Endothelial cell of umbilical vein (primary cell): ENCODE measurements at regions not wholly inside any gene's neighbourhood (a gene's known extent, or its start where the extent isn't known, plus 50 kb on each side); places are given as distances from the start of the nearest gene placed in this dataset.

Source experiments
- BruUV-seq: library from RNA; stranded (reverse); fragments of 400-500 nt; replicated peaks from 2 replicates; lab custom pipeline; 2021; lab: Mats Ljungman, UMichigan
- CTCF ChIA-PET: fragments of 300-600, 350-600 bp; sonication (Branson Sonifier 250); formaldehyde crosslinking; loops from one replicate; lab custom pipeline; 2021; ENCODE audit warnings: antibody characterized with exemption, inconsistent platforms; lab: Charles Lee
- POLR2A ChIA-PET: fragments of 300-600, 350-600 bp; sonication (Branson Sonifier 250); formaldehyde crosslinking; loops from one replicate; lab custom pipeline; 2021; ENCODE audit warnings: antibody characterized with exemption, inconsistent platforms; lab: Charles Lee
- DNase-seq: peaks from one replicate; pipeline ENCODE4 v3.0.0-alpha.2; 2011; ENCODE audit warnings: low read depth, low spot score
- FAIRE-seq: peaks from 2 replicates; lab custom pipeline; 2011; peaks lifted over from hg19 to GRCh38; lab: Jason Lieb, UNC
- H2AFZ ChIP-seq: 2 replicates; pipeline ENCODE4 v1.6.0; 2012; ENCODE audit warnings: low read depth, low read length, control low read depth, inconsistent platforms
- H3K27ac ChIP-seq: 2 replicates; pipeline ENCODE4 v1.5.1; 2011; ENCODE audit warnings: low read depth, mild to moderate bottlenecking, control low read depth, low read length, moderate library complexity; ENCODE audit not compliant: insufficient read depth
- H3K27me3 ChIP-seq, 2 experiments: 2 replicates each; pipeline versions ENCODE4 v1.6.0 to v1.6.1; 2011; ENCODE audit warnings: low read length in 2 of 2, mixed read lengths in 1 of 2; ENCODE audit not compliant: control insufficient read depth in 2 of 2, insufficient read depth in 2 of 2
- H3K36me3 ChIP-seq, 2 experiments: 2 replicates in 1 of 2; 3 replicates in 1 of 2; pipeline ENCODE4 v1.5.1; 2011; ENCODE audit warnings: low read length in 2 of 2, mild to moderate bottlenecking in 1 of 2, moderate library complexity in 1 of 2; ENCODE audit not compliant: control insufficient read depth in 2 of 2, insufficient read depth in 2 of 2; ENCODE audit errors: extremely low read depth in 1 of 2
- H3K4me1 ChIP-seq: 3 replicates; pipeline ENCODE4 v1.5.1; 2011; ENCODE audit warnings: mild to moderate bottlenecking, low read length; ENCODE audit not compliant: control insufficient read depth, insufficient read depth; ENCODE audit errors: extremely low read depth
- H3K4me2 ChIP-seq: 2 replicates; pipeline ENCODE4 v1.6.1; 2011; ENCODE audit warnings: low read length, control low read depth, mixed read lengths; ENCODE audit not compliant: insufficient read depth
- H3K4me3 ChIP-seq, 3 experiments: fragments of 200-600 bp in 1 of 3; sonication (generic), shearing (Covaris generic) in 1 of 3; replicated peaks in 1 of 3; 2 replicates each; pipeline ENCODE4 v1.5.1; 2011 to 2016; ENCODE audit warnings: control low read depth in 3 of 3, low read length in 3 of 3, mild to moderate bottlenecking in 2 of 3, inconsistent platforms in 1 of 3, low read depth in 1 of 3, moderate library complexity in 1 of 3; ENCODE audit not compliant: insufficient read depth in 1 of 3
- H3K79me2 ChIP-seq: 2 replicates; pipeline ENCODE4 v1.6.0; 2012; ENCODE audit warnings: low read length, inconsistent platforms; ENCODE audit not compliant: control insufficient read depth, insufficient read depth
- H3K9ac ChIP-seq: replicated peaks from 2 replicates; pipeline ENCODE3; 2011; ENCODE audit warnings: low read length, control low read depth; ENCODE audit not compliant: insufficient read depth; ENCODE audit errors: extremely low read depth
- H3K9me1 ChIP-seq: replicated peaks from 3 replicates; pipeline ENCODE4 v1.6.0; 2011; ENCODE audit warnings: mild to moderate bottlenecking, low read length; ENCODE audit not compliant: control insufficient read depth, insufficient read depth; ENCODE audit errors: extremely low read depth
- H3K9me3 ChIP-seq: replicated peaks from 2 replicates; pipeline ENCODE4 v1.5.1; 2012; ENCODE audit warnings: low read length, inconsistent platforms; ENCODE audit not compliant: control insufficient read depth, insufficient read depth
- H4K20me1 ChIP-seq: replicated peaks from 2 replicates; pipeline ENCODE3; 2011; ENCODE audit warnings: mild to moderate bottlenecking, low read length; ENCODE audit not compliant: control insufficient read depth, insufficient read depth; ENCODE audit errors: extremely low read depth
- CTCF ChIP-seq, 2 donors: IDR thresholded peaks; 1 replicate in 1 of 2; 2 replicates in 1 of 2; pipeline ENCODE4 v1.5.1; 2011; ENCODE audit warnings: low read length in 2 of 2, mild to moderate bottlenecking in 2 of 2, moderate library complexity in 2 of 2, control low read depth in 1 of 2, inconsistent platforms in 1 of 2, low read depth in 1 of 2; ENCODE audit not compliant: insufficient read depth in 1 of 2; ENCODE audit errors: extremely low read depth in 1 of 2
- EZH2 ChIP-seq: IDR thresholded peaks from 2 replicates; pipeline ENCODE4 v1.6.1; 2012; ENCODE audit warnings: borderline replicate concordance, low read depth, mild to moderate bottlenecking, moderate library complexity, low read length, inconsistent platforms; ENCODE audit not compliant: severe bottlenecking
- FOS ChIP-seq: IDR thresholded peaks from 2 replicates; pipeline ENCODE4 v1.6.1; 2011; ENCODE audit warnings: mild to moderate bottlenecking, low read length, moderate library complexity, borderline replicate concordance; ENCODE audit not compliant: insufficient read depth
- GATA2 ChIP-seq: IDR thresholded peaks from 2 replicates; pipeline ENCODE4 v1.7.0; 2011; ENCODE audit warnings: low read depth, mild to moderate bottlenecking, moderate library complexity, mixed read lengths, low read length; ENCODE audit not compliant: insufficient read length, insufficient read depth
- JUN ChIP-seq: IDR thresholded peaks from 2 replicates; pipeline ENCODE4 v1.6.1; 2011; ENCODE audit warnings: borderline replicate concordance, low read depth; ENCODE audit not compliant: insufficient read length, insufficient read depth
- MAX ChIP-seq: IDR thresholded peaks from 2 replicates; pipeline ENCODE4 v1.6.1; 2011; ENCODE audit not compliant: insufficient read depth, insufficient read length
- MYC ChIP-seq: IDR thresholded peaks from one replicate; pipeline ENCODE4 v1.6.1; 2011; ENCODE audit warnings: mild to moderate bottlenecking, low read depth, low read length
- POLR2A ChIP-seq: IDR thresholded peaks from 2 replicates; pipeline ENCODE4 v1.6.1; 2012; ENCODE audit warnings: low read depth, mild to moderate bottlenecking, control low read depth, low read length
- POLR2AphosphoS5 ChIP-seq: IDR thresholded peaks from 2 replicates; pipeline ENCODE4 v1.6.1; 2012; ENCODE audit warnings: low read depth, mild to moderate bottlenecking, control low read depth, low read length, moderate library complexity; ENCODE audit not compliant: insufficient read depth
- dilution Hi-C: fragments of 300-500 bp; cut with MboI; formaldehyde crosslinking; loops from one replicate; pipeline ENCODE4 v1.15.0; 2019; ENCODE audit warnings: low sequenced_read_pairs; ENCODE audit not compliant: extremely low pct_ligation_motif_present
- intact Hi-C: fragments of 100-400 bp; cut with micrococcal nuclease; formaldehyde crosslinking; loops from one replicate; pipeline ENCODE4 v1.10.0; 2022

GRCh38 chr16:17543073-17543472 is 72.3 kb upstream of the XYLT1 start:
- intact Hi-C loops = no loop called here
- no peaks in the 10 kb centered on the region for H4K20me1 ChIP-seq
- dilution Hi-C loops = no loop called here
- H3K4me3 ChIP-seq = no peak overlapping the region
- H3K27me3 ChIP-seq = no peaks in the 10 kb centered on the region
- no peak overlapping the region for H3K27ac ChIP-seq
- no peaks in the 10 kb centered on the region for H3K9me3 ChIP-seq
- no peaks in the 10 kb centered on the region for H3K4me1 ChIP-seq
- BruUV-seq = no TSS peak
- no peaks in the 10 kb centered on the region for H3K79me2 ChIP-seq
- H2AFZ ChIP-seq = no peak overlapping the region
- POLR2A ChIA-PET = no interaction called here
- TF ChIP-seq POLR2A (no peak), POLR2AphosphoS5 (no peak), FOS (no peak), CTCF (IDR thresholded peaks at IDR 0.05; ENCODE audit: extremely low read depth in 1 of 2, insufficient read depth in 1 of 2, low read depth in 1 of 2, low read length in 2 of 2) (no peak), GATA2 (no peak), MAX (no peak), MYC (no peak), EZH2 (no peak), JUN (no peak)
- H3K4me2 ChIP-seq = no peak overlapping the region
- CTCF ChIA-PET = no interaction called here
- no peak overlapping the region for H3K9ac ChIP-seq
- H3K9me1 ChIP-seq = no peaks in the 10 kb centered on the region
- no peaks in the 10 kb centered on the region for H3K36me3 ChIP-seq
- FAIRE-seq (no peak), DNase-seq (no peak)
